Panc1 (cell line): ENCODE measurements at regions not wholly inside any gene's neighbourhood (a gene's known extent, or its start where the extent isn't known, plus 50 kb on each side); places are given as distances from the start of the nearest gene placed in this dataset.

Source experiments
- ATAC-seq: fragments of 200-7000 bp; cut with Tn5 transposase; 2 replicates; pipeline ENCODE4 v1.9.1; 2020; ENCODE audit warnings: mild to moderate bottlenecking, moderate library complexity
- BruUV-seq: library from RNA; stranded (reverse); fragments of 400-500 nt; replicated peaks from 2 replicates; lab custom pipeline; 2021; lab: Mats Ljungman, UMichigan
- CTCF ChIA-PET: fragments of 300-600 bp; sonication (Branson Sonifier 250); formaldehyde crosslinking; loops from one replicate; lab custom pipeline; 2022; ENCODE audit warnings: antibody characterized with exemption; lab: Charles Lee
- POLR2A ChIA-PET: fragments of 300-600 bp; sonication (Branson Sonifier 250); formaldehyde crosslinking; loops from one replicate; lab custom pipeline; 2022; ENCODE audit warnings: antibody characterized with exemption; lab: Charles Lee
- DNase-seq: peaks from one replicate; pipeline ENCODE4 v3.0.0-alpha.2; 2010; ENCODE audit warnings: low read depth, low spot score
- H3K27ac ChIP-seq: 2 replicates; pipeline ENCODE4 v1.5.1; 2011; ENCODE audit warnings: mild to moderate bottlenecking, low read length, inconsistent platforms
- H3K27me3 ChIP-seq: fragments of 200-500 bp; sonication (Bioruptor generic); 2 replicates; pipeline ENCODE4 v1.6.0; 2014; ENCODE audit warnings: low read length, inconsistent platforms; ENCODE audit not compliant: control insufficient read depth, insufficient read depth
- H3K36me3 ChIP-seq: fragments of 200-500 bp; sonication (Bioruptor generic); 2 replicates; pipeline ENCODE4 v1.5.1; 2014; ENCODE audit warnings: inconsistent platforms, mild to moderate bottlenecking, low read length, moderate library complexity; ENCODE audit not compliant: control insufficient read depth, insufficient read depth
- H3K4me1 ChIP-seq: 2 replicates; pipeline ENCODE4 v1.5.1; 2011; ENCODE audit warnings: inconsistent platforms, mild to moderate bottlenecking, low read length, moderate library complexity; ENCODE audit not compliant: control insufficient read depth, insufficient read depth
- H3K4me3 ChIP-seq, 2 experiments: 2 replicates each; pipeline ENCODE4 v1.5.1; 2011 to 2012; ENCODE audit warnings: low read depth in 2 of 2, low read length in 2 of 2, mild to moderate bottlenecking in 2 of 2, inconsistent platforms in 1 of 2, moderate library complexity in 1 of 2
- H3K9me3 ChIP-seq: fragments of 200-500 bp; sonication (Bioruptor generic); 2 replicates; pipeline ENCODE4 v1.5.1; 2014; ENCODE audit warnings: low read depth, mild to moderate bottlenecking, inconsistent platforms, low read length, moderate library complexity; ENCODE audit not compliant: control insufficient read depth, insufficient read depth
- POLR2AphosphoS5 ChIP-seq: IDR thresholded peaks from 2 replicates; pipeline ENCODE4 v1.6.1; 2012; ENCODE audit warnings: mild to moderate bottlenecking, low read depth, low read length, moderate library complexity
- SIN3A ChIP-seq: IDR thresholded peaks from 2 replicates; pipeline ENCODE4 v1.6.1; 2012; ENCODE audit warnings: low read depth, mild to moderate bottlenecking, low read length, moderate library complexity, borderline replicate concordance; ENCODE audit not compliant: insufficient read depth
- TCF7L2 ChIP-seq: IDR thresholded peaks from 2 replicates; pipeline ENCODE4 v1.6.1; 2011; ENCODE audit warnings: mild to moderate bottlenecking, low read depth, low read length, inconsistent platforms
- in situ Hi-C: cut with HindIII; loops from 2 replicates; pipeline ENCODE4 v1.10.0; 2016; ENCODE audit warnings: low sequenced_read_pairs, low pct_unique_long_range_greater_than_20kb
- intact Hi-C: fragments of 100-400 bp; cut with micrococcal nuclease; formaldehyde crosslinking; loops from one replicate; pipeline ENCODE4 v1.10.0; 2022; ENCODE audit not compliant: unreplicated experiment
- TF ChIP-seq, protein P1 (sequence below), 2 experiments: IDR thresholded peaks; 2 replicates each; pipeline ENCODE4 v1.6.1; 2011 to 2012; ENCODE audit warnings: low read depth in 2 of 2, control low read depth in 1 of 2, low read length in 1 of 2, mild to moderate bottlenecking in 1 of 2, moderate library complexity in 1 of 2; ENCODE audit not compliant: insufficient read depth in 1 of 2
- TF ChIP-seq, protein P2 (sequence below): fragments of 450-650 bp; IDR thresholded peaks from 2 replicates; pipeline ENCODE4 v1.5.1; 2017; ENCODE audit warnings: mild to moderate bottlenecking

DNA sequence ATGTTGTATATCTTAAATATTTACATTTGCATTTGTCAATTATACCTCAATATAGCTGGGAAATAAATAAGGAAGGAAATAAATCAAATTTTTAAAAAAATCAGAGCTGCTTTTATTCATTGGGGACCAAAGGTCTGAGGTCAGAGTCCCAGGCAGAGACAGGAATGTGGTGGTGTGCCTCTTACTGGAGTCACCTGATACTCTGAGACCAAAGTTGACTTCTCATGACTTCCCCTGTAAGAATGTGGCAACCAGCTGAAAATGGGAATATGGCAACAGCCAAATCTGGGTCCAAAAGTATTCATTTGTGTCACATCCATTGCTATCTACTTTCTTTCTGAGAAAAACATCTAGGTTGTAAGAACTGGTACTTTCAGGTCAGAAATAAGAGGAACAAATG lies 496.6 kb upstream of the TMPO start:
- intact Hi-C loops (no loop called here), in situ Hi-C loops (no loop called here)
- no TSS peak for BruUV-seq
- ATAC-seq (no peak), DNase-seq (no peak)
- TF ChIP-seq, protein P1, sequence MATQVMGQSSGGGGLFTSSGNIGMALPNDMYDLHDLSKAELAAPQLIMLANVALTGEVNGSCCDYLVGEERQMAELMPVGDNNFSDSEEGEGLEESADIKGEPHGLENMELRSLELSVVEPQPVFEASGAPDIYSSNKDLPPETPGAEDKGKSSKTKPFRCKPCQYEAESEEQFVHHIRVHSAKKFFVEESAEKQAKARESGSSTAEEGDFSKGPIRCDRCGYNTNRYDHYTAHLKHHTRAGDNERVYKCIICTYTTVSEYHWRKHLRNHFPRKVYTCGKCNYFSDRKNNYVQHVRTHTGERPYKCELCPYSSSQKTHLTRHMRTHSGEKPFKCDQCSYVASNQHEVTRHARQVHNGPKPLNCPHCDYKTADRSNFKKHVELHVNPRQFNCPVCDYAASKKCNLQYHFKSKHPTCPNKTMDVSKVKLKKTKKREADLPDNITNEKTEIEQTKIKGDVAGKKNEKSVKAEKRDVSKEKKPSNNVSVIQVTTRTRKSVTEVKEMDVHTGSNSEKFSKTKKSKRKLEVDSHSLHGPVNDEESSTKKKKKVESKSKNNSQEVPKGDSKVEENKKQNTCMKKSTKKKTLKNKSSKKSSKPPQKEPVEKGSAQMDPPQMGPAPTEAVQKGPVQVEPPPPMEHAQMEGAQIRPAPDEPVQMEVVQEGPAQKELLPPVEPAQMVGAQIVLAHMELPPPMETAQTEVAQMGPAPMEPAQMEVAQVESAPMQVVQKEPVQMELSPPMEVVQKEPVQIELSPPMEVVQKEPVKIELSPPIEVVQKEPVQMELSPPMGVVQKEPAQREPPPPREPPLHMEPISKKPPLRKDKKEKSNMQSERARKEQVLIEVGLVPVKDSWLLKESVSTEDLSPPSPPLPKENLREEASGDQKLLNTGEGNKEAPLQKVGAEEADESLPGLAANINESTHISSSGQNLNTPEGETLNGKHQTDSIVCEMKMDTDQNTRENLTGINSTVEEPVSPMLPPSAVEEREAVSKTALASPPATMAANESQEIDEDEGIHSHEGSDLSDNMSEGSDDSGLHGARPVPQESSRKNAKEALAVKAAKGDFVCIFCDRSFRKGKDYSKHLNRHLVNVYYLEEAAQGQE (IDR thresholded peaks at IDR 0.05; ENCODE audit: insufficient read depth in 1 of 2, low read depth in 2 of 2, low read length in 1 of 2) = no peak
- Histone ChIP-seq H3K4me3 (no peak overlapping the region), H3K9me3 (no peaks in the 10 kb centered on the region), H3K27ac (no peak overlapping the region), H3K4me1 (no peaks in the 10 kb centered on the region), H3K36me3 (no peaks in the 10 kb centered on the region), H3K27me3 (no peaks in the 10 kb centered on the region)
- ChIA-PET POLR2A (no interaction called here), CTCF (no interaction called here)

DNA sequence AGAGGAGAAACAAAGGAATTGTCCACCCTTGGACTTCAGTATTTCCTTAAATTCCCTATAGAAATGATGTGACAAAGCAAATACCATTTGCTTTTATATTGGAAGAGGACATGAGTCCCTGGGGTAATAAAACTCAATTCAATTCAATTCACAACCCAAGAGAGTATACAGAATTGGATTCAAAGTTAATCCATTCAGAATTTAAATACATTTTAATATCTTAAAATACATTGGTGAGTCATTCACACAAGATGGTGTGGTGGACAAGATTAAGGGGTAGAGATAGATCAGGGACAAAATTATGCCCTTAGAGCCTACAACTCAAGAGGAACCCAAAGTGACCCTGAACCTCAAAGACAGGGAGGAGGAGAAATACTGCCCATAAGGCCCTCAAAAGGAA lies 495.0 kb upstream of the TMPO start:
- no TSS peak for BruUV-seq
- CTCF ChIA-PET = no interaction called here

More for the DNA sequence above, 495.0 kb upstream of the TMPO start:
- no peaks in the 10 kb centered on the region for H3K27me3 ChIP-seq
- no peaks in the 10 kb centered on the region for H3K4me1 ChIP-seq
- in situ Hi-C loops = no loop called here
- no peaks in the 10 kb centered on the region for H3K9me3 ChIP-seq
- no peaks in the 10 kb centered on the region for H3K36me3 ChIP-seq
- H3K4me3 ChIP-seq = no peak overlapping the region
- intact Hi-C loops = no loop called here
- no peak for TF ChIP-seq POLR2AphosphoS5
- TF ChIP-seq, protein P2, sequence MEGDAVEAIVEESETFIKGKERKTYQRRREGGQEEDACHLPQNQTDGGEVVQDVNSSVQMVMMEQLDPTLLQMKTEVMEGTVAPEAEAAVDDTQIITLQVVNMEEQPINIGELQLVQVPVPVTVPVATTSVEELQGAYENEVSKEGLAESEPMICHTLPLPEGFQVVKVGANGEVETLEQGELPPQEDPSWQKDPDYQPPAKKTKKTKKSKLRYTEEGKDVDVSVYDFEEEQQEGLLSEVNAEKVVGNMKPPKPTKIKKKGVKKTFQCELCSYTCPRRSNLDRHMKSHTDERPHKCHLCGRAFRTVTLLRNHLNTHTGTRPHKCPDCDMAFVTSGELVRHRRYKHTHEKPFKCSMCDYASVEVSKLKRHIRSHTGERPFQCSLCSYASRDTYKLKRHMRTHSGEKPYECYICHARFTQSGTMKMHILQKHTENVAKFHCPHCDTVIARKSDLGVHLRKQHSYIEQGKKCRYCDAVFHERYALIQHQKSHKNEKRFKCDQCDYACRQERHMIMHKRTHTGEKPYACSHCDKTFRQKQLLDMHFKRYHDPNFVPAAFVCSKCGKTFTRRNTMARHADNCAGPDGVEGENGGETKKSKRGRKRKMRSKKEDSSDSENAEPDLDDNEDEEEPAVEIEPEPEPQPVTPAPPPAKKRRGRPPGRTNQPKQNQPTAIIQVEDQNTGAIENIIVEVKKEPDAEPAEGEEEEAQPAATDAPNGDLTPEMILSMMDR = no peak
- TF ChIP-seq, protein P1 (IDR thresholded peaks at IDR 0.05; ENCODE audit: insufficient read depth in 1 of 2, low read depth in 2 of 2, low read length in 1 of 2) = no peak
- no peak for TF ChIP-seq SIN3A
- TF ChIP-seq TCF7L2 = no peak
- ATAC-seq (no peak), DNase-seq (no peak)
- H3K27ac ChIP-seq = no peak overlapping the region
- POLR2A ChIA-PET = no interaction called here
